ENCODE measurements at regions not wholly inside any gene's neighbourhood (a gene's known extent, or its start where the extent isn't known, plus 50 kb on each side); places are given as distances from the start of the nearest gene placed in this dataset.

DNA sequence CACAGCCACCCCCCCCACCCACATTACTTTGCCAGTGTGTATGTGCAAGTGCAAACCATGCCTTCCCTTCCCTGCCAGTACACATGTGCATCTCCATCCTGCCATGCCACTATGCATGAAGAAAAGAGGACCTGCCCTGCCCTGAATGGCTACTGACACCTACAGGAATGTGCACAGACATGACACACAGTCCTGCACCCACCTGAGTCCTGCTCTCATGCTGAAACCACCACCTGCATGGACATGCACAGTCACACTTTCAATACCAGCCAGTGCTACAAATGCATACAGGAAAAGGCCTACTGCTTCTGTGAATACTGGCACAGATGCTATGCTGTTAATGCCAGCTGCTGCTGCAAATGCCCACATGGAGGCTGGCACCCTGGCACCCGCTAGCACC lies 334.4 kb upstream of the DLGAP1 start:
- no peaks in the 10 kb centered on the region for H3K9me3 ChIP-seq (ENCODE audit: severe bottlenecking)
- no peaks in the 10 kb centered on the region for H3K36me3 ChIP-seq (ENCODE audit: low read depth)
- no peak for ATAC-seq (ENCODE audit: low read depth)
- H3K4me3 ChIP-seq (ENCODE audit: severe bottlenecking): no peak overlapping the region
- no peak overlapping the region for H3K27ac ChIP-seq (ENCODE audit: poor library complexity, severe bottlenecking)
- TF ChIP-seq, protein P1, sequence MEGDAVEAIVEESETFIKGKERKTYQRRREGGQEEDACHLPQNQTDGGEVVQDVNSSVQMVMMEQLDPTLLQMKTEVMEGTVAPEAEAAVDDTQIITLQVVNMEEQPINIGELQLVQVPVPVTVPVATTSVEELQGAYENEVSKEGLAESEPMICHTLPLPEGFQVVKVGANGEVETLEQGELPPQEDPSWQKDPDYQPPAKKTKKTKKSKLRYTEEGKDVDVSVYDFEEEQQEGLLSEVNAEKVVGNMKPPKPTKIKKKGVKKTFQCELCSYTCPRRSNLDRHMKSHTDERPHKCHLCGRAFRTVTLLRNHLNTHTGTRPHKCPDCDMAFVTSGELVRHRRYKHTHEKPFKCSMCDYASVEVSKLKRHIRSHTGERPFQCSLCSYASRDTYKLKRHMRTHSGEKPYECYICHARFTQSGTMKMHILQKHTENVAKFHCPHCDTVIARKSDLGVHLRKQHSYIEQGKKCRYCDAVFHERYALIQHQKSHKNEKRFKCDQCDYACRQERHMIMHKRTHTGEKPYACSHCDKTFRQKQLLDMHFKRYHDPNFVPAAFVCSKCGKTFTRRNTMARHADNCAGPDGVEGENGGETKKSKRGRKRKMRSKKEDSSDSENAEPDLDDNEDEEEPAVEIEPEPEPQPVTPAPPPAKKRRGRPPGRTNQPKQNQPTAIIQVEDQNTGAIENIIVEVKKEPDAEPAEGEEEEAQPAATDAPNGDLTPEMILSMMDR (IDR thresholded peaks at IDR 0.05; ENCODE audit: poor library complexity, severe bottlenecking): no peak
- DNase-seq (ENCODE audit: low spot score): no peak
- no peaks in the 10 kb centered on the region for H3K27me3 ChIP-seq (ENCODE audit: insufficient read depth, poor library complexity, severe bottlenecking)
- no peaks in the 10 kb centered on the region for H3K4me1 ChIP-seq (ENCODE audit: insufficient read depth, poor library complexity, severe bottlenecking)

DNA sequence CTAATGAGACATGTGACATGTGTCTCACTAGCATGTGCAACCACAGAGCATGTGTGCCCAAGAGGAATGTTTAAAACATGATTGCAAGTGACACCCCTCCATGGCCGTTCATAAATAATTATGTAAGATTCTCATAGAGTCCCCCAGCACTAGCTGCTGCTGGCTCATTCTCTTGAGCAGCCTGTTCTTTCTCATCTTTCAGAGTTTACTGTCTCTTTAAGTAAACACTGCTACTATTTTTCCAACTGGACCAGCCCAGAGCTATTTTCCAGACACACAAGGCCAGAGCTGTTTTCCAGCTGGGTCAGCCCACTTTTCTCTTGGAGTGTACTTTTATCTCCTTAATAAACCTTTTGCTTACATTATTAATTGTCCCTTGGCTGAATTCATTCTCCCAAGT lies 326.8 kb upstream of the DLGAP1 start:
- no peak for DNase-seq (ENCODE audit: low spot score)
- no peaks in the 10 kb centered on the region for H3K4me1 ChIP-seq (ENCODE audit: insufficient read depth, poor library complexity, severe bottlenecking)
- no peak for ATAC-seq (ENCODE audit: low read depth)

DNA sequence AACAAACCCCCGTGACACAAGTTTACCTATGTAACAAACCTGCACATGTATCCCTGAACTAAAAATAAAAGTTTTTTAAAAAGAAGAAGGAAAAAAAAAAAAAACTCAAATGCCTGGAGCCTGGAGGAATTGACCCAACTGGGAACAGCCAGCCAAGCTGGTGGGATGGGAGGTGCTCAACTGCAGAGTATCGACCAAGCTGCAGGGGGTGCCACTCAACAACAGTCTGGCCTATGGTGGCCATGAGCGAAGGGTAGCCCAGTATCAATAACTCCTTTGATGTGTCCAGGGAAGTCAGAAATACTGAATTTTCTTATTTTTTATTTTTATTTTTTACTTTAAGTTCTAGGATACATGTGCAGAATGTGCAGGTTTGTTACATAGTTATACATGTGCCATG lies 310.3 kb upstream of the DLGAP1 start:
- TF ChIP-seq, protein P1 (IDR thresholded peaks at IDR 0.05; ENCODE audit: poor library complexity, severe bottlenecking): no peak
- ATAC-seq (ENCODE audit: low read depth) (no peak), DNase-seq (ENCODE audit: low spot score) (no peak)
- Histone ChIP-seq H3K9me3 (ENCODE audit: severe bottlenecking) (no peaks in the 10 kb centered on the region), H3K4me3 (ENCODE audit: severe bottlenecking) (no peak overlapping the region), H3K4me1 (ENCODE audit: insufficient read depth, poor library complexity, severe bottlenecking) (no peaks in the 10 kb centered on the region), H3K36me3 (ENCODE audit: low read depth) (no peaks in the 10 kb centered on the region), H3K27ac (ENCODE audit: poor library complexity, severe bottlenecking) (no peak overlapping the region), H3K27me3 (ENCODE audit: insufficient read depth, poor library complexity, severe bottlenecking) (no peaks in the 10 kb centered on the region)

More for the DNA sequence above, 326.8 kb upstream of the DLGAP1 start:
- no peak overlapping the region for H3K27ac ChIP-seq (ENCODE audit: poor library complexity, severe bottlenecking)
- no peaks in the 10 kb centered on the region for H3K27me3 ChIP-seq (ENCODE audit: insufficient read depth, poor library complexity, severe bottlenecking)
- H3K4me3 ChIP-seq (ENCODE audit: severe bottlenecking): no peak overlapping the region
- H3K9me3 ChIP-seq (ENCODE audit: severe bottlenecking): no peaks in the 10 kb centered on the region
- TF ChIP-seq, protein P1 (IDR thresholded peaks at IDR 0.05; ENCODE audit: poor library complexity, severe bottlenecking): no peak
- H3K36me3 ChIP-seq (ENCODE audit: low read depth): no peaks in the 10 kb centered on the region

DNA sequence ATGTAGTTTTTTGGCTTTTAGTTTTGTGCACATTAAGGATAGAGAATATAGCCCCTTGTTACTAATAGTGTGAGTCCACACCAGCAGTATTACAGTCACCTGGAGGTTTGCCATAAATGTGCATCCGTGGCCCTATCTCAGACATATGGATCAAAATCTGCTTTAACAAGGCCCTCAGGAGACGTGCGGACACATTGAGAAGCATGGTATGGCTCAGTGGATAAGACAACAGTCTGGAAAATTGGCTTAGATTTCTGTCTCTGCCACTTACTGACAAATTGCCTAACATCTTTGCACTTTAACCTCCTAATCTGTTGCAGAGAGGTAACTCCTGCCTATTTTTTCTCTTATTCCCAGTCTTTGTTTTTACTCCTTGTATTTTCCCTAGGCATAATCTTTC lies 307.2 kb upstream of the DLGAP1 start:
- DNase-seq (ENCODE audit: low spot score): no peak
- TF ChIP-seq, protein P1 (IDR thresholded peaks at IDR 0.05; ENCODE audit: poor library complexity, severe bottlenecking): no peak
- Histone ChIP-seq H3K27me3 (ENCODE audit: insufficient read depth, poor library complexity, severe bottlenecking) (no peaks in the 10 kb centered on the region), H3K36me3 (ENCODE audit: low read depth) (no peaks in the 10 kb centered on the region), H3K9me3 (ENCODE audit: severe bottlenecking) (no peaks in the 10 kb centered on the region), H3K4me1 (ENCODE audit: insufficient read depth, poor library complexity, severe bottlenecking) (no peaks in the 10 kb centered on the region), H3K4me3 (ENCODE audit: severe bottlenecking) (no peak overlapping the region), H3K27ac (ENCODE audit: poor library complexity, severe bottlenecking) (no peak overlapping the region)
- no peak for ATAC-seq (ENCODE audit: low read depth)

DNA sequence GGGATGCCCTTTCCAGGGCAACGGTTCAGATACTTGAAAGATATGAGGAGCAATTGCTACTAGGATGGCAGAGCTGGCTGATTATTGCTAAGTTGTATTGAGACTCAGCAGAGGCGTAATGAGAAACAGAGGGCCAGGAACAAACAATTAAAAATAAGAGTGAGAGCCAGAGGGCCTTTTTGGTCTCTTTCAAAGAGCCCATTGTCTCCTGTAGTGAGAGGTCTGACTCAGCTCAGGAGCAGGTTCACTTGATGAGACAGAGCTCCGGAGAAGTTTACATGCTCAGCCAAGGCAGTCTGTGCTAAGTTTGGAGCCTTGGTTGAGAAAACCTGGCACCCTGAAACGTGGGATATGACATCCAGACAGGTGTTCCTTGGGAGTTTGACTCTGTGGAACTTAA lies 303.9 kb upstream of the DLGAP1 start:
- H3K36me3 ChIP-seq (ENCODE audit: low read depth): no peaks in the 10 kb centered on the region
- no peaks in the 10 kb centered on the region for H3K4me1 ChIP-seq (ENCODE audit: insufficient read depth, poor library complexity, severe bottlenecking)
- no peak for DNase-seq (ENCODE audit: low spot score)
- no peaks in the 10 kb centered on the region for H3K27me3 ChIP-seq (ENCODE audit: insufficient read depth, poor library complexity, severe bottlenecking)
- ATAC-seq (ENCODE audit: low read depth): no peak
- H3K9me3 ChIP-seq (ENCODE audit: severe bottlenecking): no peaks in the 10 kb centered on the region
- TF ChIP-seq, protein P1 (IDR thresholded peaks at IDR 0.05; ENCODE audit: poor library complexity, severe bottlenecking): no peak
- no peak overlapping the region for H3K27ac ChIP-seq (ENCODE audit: poor library complexity, severe bottlenecking)
- H3K4me3 ChIP-seq (ENCODE audit: severe bottlenecking): no peak overlapping the region

Measured in RWPE2 (cell line).